ENCODE measurements at regions not wholly inside any gene's neighbourhood (a gene's known extent, or its start where the extent isn't known, plus 50 kb on each side); places are given as distances from the start of the nearest gene placed in this dataset.

GRCh38 chr9:14453286-14453685 is 139.3 kb upstream of the NFIB start:
- no peak overlapping the region for H3K4me3 Mint-ChIP-seq

GRCh38 chr9:14452539-14452938 is 138.6 kb upstream of the NFIB start:
- peaks cover 8% of the 10 kb centered on the region for H3K27me3 Mint-ChIP-seq
- DNase-seq: no peak

More at GRCh38 chr9:14453286-14453685, 139.3 kb upstream of the NFIB start:
- DNase-seq (no peak), ATAC-seq (no peak)
- Mint-ChIP-seq H3K4me1 (no peaks in the 10 kb centered on the region), H3K27ac (no peak overlapping the region), H3K27me3 (peaks cover 8% of the 10 kb centered on the region), H3K9me3 (no peaks in the 10 kb centered on the region)

GRCh38 chr9:14451949-14452348 is 138.0 kb upstream of the NFIB start:
- DNase-seq (no peak), ATAC-seq (no peak)
- no peak overlapping the region for H3K4me3 Mint-ChIP-seq
- no peaks in the 10 kb centered on the region for H3K4me1 Mint-ChIP-seq
- H3K9me3 Mint-ChIP-seq: no peaks in the 10 kb centered on the region
- peaks cover 8% of the 10 kb centered on the region for H3K27me3 Mint-ChIP-seq
- H3K27ac Mint-ChIP-seq: no peak overlapping the region

More at GRCh38 chr9:14452539-14452938, 138.6 kb upstream of the NFIB start:
- Mint-ChIP-seq H3K4me1 (no peaks in the 10 kb centered on the region), H3K9me3 (no peaks in the 10 kb centered on the region), H3K27ac (no peak overlapping the region), H3K4me3 (no peak overlapping the region)
- no peak for ATAC-seq

GRCh38 chr9:14447103-14447502 is 133.2 kb upstream of the NFIB start:
- H3K27me3 Mint-ChIP-seq: peaks cover 15% of the 10 kb centered on the region
- ATAC-seq (no peak), DNase-seq (no peak)
- no peaks in the 10 kb centered on the region for H3K4me1 Mint-ChIP-seq
- no peaks in the 10 kb centered on the region for H3K9me3 Mint-ChIP-seq
- no peak overlapping the region for H3K27ac Mint-ChIP-seq
- no peak overlapping the region for H3K4me3 Mint-ChIP-seq

GRCh38 chr9:14445946-14446345 is 132.0 kb upstream of the NFIB start:
- Mint-ChIP-seq H3K27ac (no peak overlapping the region), H3K4me3 (no peak overlapping the region), H3K27me3 (peaks cover 15% of the 10 kb centered on the region), H3K4me1 (no peaks in the 10 kb centered on the region), H3K9me3 (no peaks in the 10 kb centered on the region)
- DNase-seq (no peak), ATAC-seq (no peak)

- ATAC-seq (no peak), DNase-seq (no peak)
- peaks cover 10% of the 10 kb centered on the region for H3K27me3 Mint-ChIP-seq
- no peaks in the 10 kb centered on the region for H3K9me3 Mint-ChIP-seq
- no peaks in the 10 kb centered on the region for H3K4me1 Mint-ChIP-seq
- no peak overlapping the region for H3K27ac Mint-ChIP-seq
- no peak overlapping the region for H3K4me3 Mint-ChIP-seq
These were observed 129.0 kb upstream of the NFIB start for GRCh38 chr9:14442956-14443355.

GRCh38 chr9:14441976-14442651 is 128.2 kb upstream of the NFIB start:
- Mint-ChIP-seq H3K27me3 (peaks cover 18% of the 10 kb centered on the region), H3K4me1 (no peaks in the 10 kb centered on the region), H3K4me3 (no peak overlapping the region), H3K9me3 (no peaks in the 10 kb centered on the region), H3K27ac (no peak overlapping the region)
- ATAC-seq (no peak), DNase-seq (no peak)

- no peaks in the 10 kb centered on the region for H3K4me1 Mint-ChIP-seq
- no peaks in the 10 kb centered on the region for H3K9me3 Mint-ChIP-seq
- H3K4me3 Mint-ChIP-seq: no peak overlapping the region
- peaks cover 23% of the 10 kb centered on the region for H3K27me3 Mint-ChIP-seq
- DNase-seq (no peak), ATAC-seq (no peak)
- H3K27ac Mint-ChIP-seq: no peak overlapping the region
These were observed 127.2 kb upstream of the NFIB start for GRCh38 chr9:14441115-14441514.

GRCh38 chr9:14440062-14440461 is 126.1 kb upstream of the NFIB start:
- ATAC-seq (no peak), DNase-seq (no peak)
- H3K27ac Mint-ChIP-seq: no peak overlapping the region
- H3K27me3 Mint-ChIP-seq: peaks cover 25% of the 10 kb centered on the region
- H3K4me1 Mint-ChIP-seq: no peaks in the 10 kb centered on the region
- H3K9me3 Mint-ChIP-seq: no peaks in the 10 kb centered on the region
- no peak overlapping the region for H3K4me3 Mint-ChIP-seq

- Mint-ChIP-seq H3K9me3 (no peaks in the 10 kb centered on the region), H3K27me3 (peaks cover 25% of the 10 kb centered on the region), H3K27ac (no peak overlapping the region), H3K4me3 (no peak overlapping the region), H3K4me1 (no peaks in the 10 kb centered on the region)
- ATAC-seq: no peak
- no peak for DNase-seq
These were observed 125.6 kb upstream of the NFIB start for GRCh38 chr9:14439555-14439954.

- Mint-ChIP-seq H3K27me3 (peaks cover 32% of the 10 kb centered on the region), H3K9me3 (no peaks in the 10 kb centered on the region), H3K27ac (no peak overlapping the region), H3K4me3 (no peak overlapping the region), H3K4me1 (peaks cover 5% of the 10 kb centered on the region)
- DNase-seq: no peak
- no peak for ATAC-seq
These were observed 124.5 kb upstream of the NFIB start for GRCh38 chr9:14438232-14439021.

GRCh38 chr9:14437354-14438231 is 123.7 kb upstream of the NFIB start:
- DNase-seq: no peak
- no peak for ATAC-seq
- Mint-ChIP-seq H3K4me1 (peaks cover 5% of the 10 kb centered on the region), H3K27me3 (peaks cover 35% of the 10 kb centered on the region), H3K9me3 (no peaks in the 10 kb centered on the region), H3K27ac (no peak overlapping the region), H3K4me3 (no peak overlapping the region)

GRCh38 chr9:14435871-14436270 is 121.9 kb upstream of the NFIB start:
- no peak overlapping the region for H3K27ac Mint-ChIP-seq

GRCh38 chr9:14434971-14435718 is 121.2 kb upstream of the NFIB start:
- DNase-seq: no peak
- Mint-ChIP-seq H3K27me3 (peaks cover 35% of the 10 kb centered on the region), H3K4me3 (no peak overlapping the region), H3K27ac (no peak overlapping the region), H3K9me3 (no peaks in the 10 kb centered on the region), H3K4me1 (peaks cover 5% of the 10 kb centered on the region)
- ATAC-seq: no peak

More at GRCh38 chr9:14435871-14436270, 121.9 kb upstream of the NFIB start:
- ATAC-seq (no peak), DNase-seq (no peak)
- Mint-ChIP-seq H3K4me3 (no peak overlapping the region), H3K4me1 (peaks cover 5% of the 10 kb centered on the region), H3K9me3 (no peaks in the 10 kb centered on the region), H3K27me3 (peaks cover 35% of the 10 kb centered on the region)

- ATAC-seq (no peak), DNase-seq (no peak)
- no peak overlapping the region for H3K27ac Mint-ChIP-seq
- H3K27me3 Mint-ChIP-seq: peaks cover 35% of the 10 kb centered on the region
- H3K9me3 Mint-ChIP-seq: no peaks in the 10 kb centered on the region
- peaks cover 5% of the 10 kb centered on the region for H3K4me1 Mint-ChIP-seq
- H3K4me3 Mint-ChIP-seq: no peak overlapping the region
These were observed 120.2 kb upstream of the NFIB start for GRCh38 chr9:14434158-14434504.

Measured in stimulated activated naive CD8-positive, alpha-beta T cell treated with anti-CD3 and anti-CD28 coated beads, Interleukin-15, amount 100 ng/mL, for 72 hours (primary cell).